Thyroid gland (tissue), 4 donors: ENCODE measurements at regions not wholly inside any gene's neighbourhood (a gene's known extent, or its start where the extent isn't known, plus 50 kb on each side); places are given as distances from the start of the nearest gene placed in this dataset.

Experiments used
- POLR2A ChIP-seq, 2 donors: fragments of 450-650 bp; IDR thresholded peaks; one replicate each; pipeline ENCODE4 v1.6.1; 2017; ENCODE audit warnings: antibody characterized with exemption in 2 of 2, mild to moderate bottlenecking in 2 of 2, moderate library complexity in 1 of 2
- TF ChIP-seq, protein P1 (sequence below), 6 experiments: fragments of 200-600 bp in 3 of 6; fragments of 450-650 bp in 3 of 6; sonication (generic) in 3 of 6; IDR thresholded peaks; one replicate each; pipeline ENCODE4 v1.5.1; 2016 to 2019; ENCODE audit warnings: antibody characterized with exemption in 6 of 6, mild to moderate bottlenecking in 2 of 6, inconsistent platforms in 1 of 6, moderate library complexity in 1 of 6

DNA sequence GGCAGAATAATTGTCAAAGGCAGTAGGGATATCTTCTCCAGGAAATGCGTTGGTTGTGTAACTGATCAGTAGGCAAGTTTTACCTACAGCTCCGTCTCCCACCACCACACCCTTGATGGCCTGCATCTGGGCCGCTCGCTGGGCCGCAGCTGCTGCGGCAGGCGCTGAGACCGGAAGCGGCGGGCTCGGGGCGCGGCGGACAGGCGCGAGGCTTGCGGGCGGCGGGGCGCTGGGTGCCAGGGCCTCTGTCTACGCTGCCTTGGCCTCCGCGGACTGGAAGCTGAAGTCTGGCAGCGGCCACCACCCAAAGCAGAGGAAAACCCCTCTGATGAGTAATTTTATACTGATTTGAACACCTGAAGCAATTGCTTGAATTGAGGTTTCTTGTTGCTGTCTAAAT, 124.2 kb upstream of the ZIC3 start:
- TF ChIP-seq, protein P1, sequence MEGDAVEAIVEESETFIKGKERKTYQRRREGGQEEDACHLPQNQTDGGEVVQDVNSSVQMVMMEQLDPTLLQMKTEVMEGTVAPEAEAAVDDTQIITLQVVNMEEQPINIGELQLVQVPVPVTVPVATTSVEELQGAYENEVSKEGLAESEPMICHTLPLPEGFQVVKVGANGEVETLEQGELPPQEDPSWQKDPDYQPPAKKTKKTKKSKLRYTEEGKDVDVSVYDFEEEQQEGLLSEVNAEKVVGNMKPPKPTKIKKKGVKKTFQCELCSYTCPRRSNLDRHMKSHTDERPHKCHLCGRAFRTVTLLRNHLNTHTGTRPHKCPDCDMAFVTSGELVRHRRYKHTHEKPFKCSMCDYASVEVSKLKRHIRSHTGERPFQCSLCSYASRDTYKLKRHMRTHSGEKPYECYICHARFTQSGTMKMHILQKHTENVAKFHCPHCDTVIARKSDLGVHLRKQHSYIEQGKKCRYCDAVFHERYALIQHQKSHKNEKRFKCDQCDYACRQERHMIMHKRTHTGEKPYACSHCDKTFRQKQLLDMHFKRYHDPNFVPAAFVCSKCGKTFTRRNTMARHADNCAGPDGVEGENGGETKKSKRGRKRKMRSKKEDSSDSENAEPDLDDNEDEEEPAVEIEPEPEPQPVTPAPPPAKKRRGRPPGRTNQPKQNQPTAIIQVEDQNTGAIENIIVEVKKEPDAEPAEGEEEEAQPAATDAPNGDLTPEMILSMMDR (IDR thresholded peaks at IDR 0.05) = no peak
- TF ChIP-seq POLR2A (IDR thresholded peaks at IDR 0.05) = no peak
